Hypothalamus (tissue), 51 donors: ENCODE measurements at regions not wholly inside any gene's neighbourhood (a gene's known extent, or its start where the extent isn't known, plus 50 kb on each side); places are given as distances from the start of the nearest gene placed in this dataset.

Source experiments
- DNase-seq, 51 donors: peaks; one replicate each; lab custom pipeline; 2025; lab: John Stamatoyannopoulos, UW

GRCh38 chr1:243917863-243918565, 68.0 kb upstream of the AKT3 start:
- peak in 4 of 51 donors; percentile 4 to 49 (median 11) for DNase-seq

GRCh38 chr1:243917177-243917862, 67.3 kb upstream of the AKT3 start:
- DNase-seq, result peak in 32 of 51 donors; percentile 8 to 78 (median 36)

GRCh38 chr1:243916160-243916559, 66.1 kb upstream of the AKT3 start:
- DNase-seq, result no peak

GRCh38 chr1:243912347-243912746, 62.3 kb upstream of the AKT3 start:
- no peak for DNase-seq

GRCh38 chr1:243910607-243911006, 60.6 kb upstream of the AKT3 start:
- no peak for DNase-seq

GRCh38 chr1:243903895-243904294, 53.9 kb upstream of the AKT3 start:
- DNase-seq, result no peak

GRCh38 chr1:243903041-243903440, 53.0 kb upstream of the AKT3 start:
- peak in 7 of 51 donors; percentile 2 to 25 (median 9) for DNase-seq

GRCh38 chr1:243902100-243902499, 52.1 kb upstream of the AKT3 start:
- DNase-seq, result no peak
